OCI-LY1 (cell line): ENCODE measurements at regions not wholly inside any gene's neighbourhood (a gene's known extent, or its start where the extent isn't known, plus 50 kb on each side); places are given as distances from the start of the nearest gene placed in this dataset.

Source experiments
- CTCF ChIP-seq: fragments of 200-600 bp; sonication (generic), shearing (Covaris generic); IDR thresholded peaks from 2 replicates; pipeline ENCODE4 v1.5.1; 2017; ENCODE audit warnings: mild to moderate bottlenecking, antibody characterized with exemption, low read length, moderate library complexity, mixed read lengths
- EZH2 ChIP-seq: fragments of 200-600 bp; sonication (generic), shearing (Covaris generic); IDR thresholded peaks from 2 replicates; pipeline ENCODE4 v1.8.0; 2017; ENCODE audit warnings: borderline replicate concordance, mixed run types, mild to moderate bottlenecking, antibody characterized with exemption, low read length, moderate library complexity, mixed read lengths

DNA sequence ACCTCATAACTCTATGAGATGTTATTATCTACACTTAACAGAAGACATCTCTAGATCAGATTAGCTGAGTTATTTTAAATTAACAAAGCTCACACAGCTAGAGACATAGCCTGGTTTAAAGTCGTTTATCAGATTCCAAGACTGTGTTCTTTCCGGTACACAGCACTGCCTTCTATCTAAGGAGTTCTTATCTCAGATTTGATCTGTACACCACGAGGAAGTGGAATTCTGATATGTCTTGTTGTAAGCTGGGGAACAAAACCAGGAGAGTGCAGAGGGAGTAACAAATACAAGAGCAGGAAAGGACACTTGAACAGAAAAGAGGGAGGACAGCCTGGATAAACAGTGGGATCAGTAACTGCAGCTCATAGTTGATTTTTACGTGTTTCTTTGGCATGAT is 61.7 kb upstream of the KCNMB2 start:
- TF ChIP-seq CTCF (no peak), EZH2 (no peak)
